ENCODE measurements at regions not wholly inside any gene's neighbourhood (a gene's known extent, or its start where the extent isn't known, plus 50 kb on each side); places are given as distances from the start of the nearest gene placed in this dataset.

GRCh38 chr3:152626226-152626625 lies 208.7 kb upstream of the P2RY1 start:
- no peak overlapping the region for H3K4me3 ChIP-seq (ENCODE audit: low read length)
- DNase-seq (ENCODE audit: low read depth), result no peak
- no peak for TF ChIP-seq CTCF (conservative IDR thresholded peaks at IDR 0.05; ENCODE audit: low read depth, low read length)

GRCh38 chr3:152628496-152628895 lies 206.4 kb upstream of the P2RY1 start:
- no peak for TF ChIP-seq CTCF (conservative IDR thresholded peaks at IDR 0.05; ENCODE audit: low read depth, low read length)
- no peak for DNase-seq (ENCODE audit: low read depth)
- no peak overlapping the region for H3K4me3 ChIP-seq (ENCODE audit: low read length)

GRCh38 chr3:152629363-152630122 lies 205.4 kb upstream of the P2RY1 start:
- H3K4me3 ChIP-seq (ENCODE audit: low read length), result no peak overlapping the region
- TF ChIP-seq CTCF (conservative IDR thresholded peaks at IDR 0.05; ENCODE audit: low read depth, low read length), result no peak
- no peak for DNase-seq (ENCODE audit: low read depth)

GRCh38 chr3:152635389-152635788 lies 199.5 kb upstream of the P2RY1 start:
- H3K4me3 ChIP-seq (ENCODE audit: low read length), result no peak overlapping the region
- no peak for DNase-seq (ENCODE audit: low read depth)
- no peak for TF ChIP-seq CTCF (conservative IDR thresholded peaks at IDR 0.05; ENCODE audit: low read depth, low read length)

GRCh38 chr3:152636651-152637050 lies 198.3 kb upstream of the P2RY1 start:
- DNase-seq (ENCODE audit: low read depth), result no peak
- H3K4me3 ChIP-seq (ENCODE audit: low read length), result no peak overlapping the region
- TF ChIP-seq CTCF (conservative IDR thresholded peaks at IDR 0.05; ENCODE audit: low read depth, low read length), result no peak

GRCh38 chr3:152638214-152638613 lies 196.7 kb upstream of the P2RY1 start:
- no peak for DNase-seq (ENCODE audit: low read depth)
- TF ChIP-seq CTCF (conservative IDR thresholded peaks at IDR 0.05; ENCODE audit: low read depth, low read length), result no peak
- no peak overlapping the region for H3K4me3 ChIP-seq (ENCODE audit: low read length)

- no peak for DNase-seq (ENCODE audit: low read depth)
- H3K4me3 ChIP-seq (ENCODE audit: low read length), result no peak overlapping the region
Observed at GRCh38 chr3:152638707-152639450, 196.1 kb upstream of the P2RY1 start.

More at GRCh38 chr3:152638707-152639450, 196.1 kb upstream of the P2RY1 start:
- no peak for TF ChIP-seq CTCF (conservative IDR thresholded peaks at IDR 0.05; ENCODE audit: low read depth, low read length)
